ENCODE measurements at regions not wholly inside any gene's neighbourhood (a gene's known extent, or its start where the extent isn't known, plus 50 kb on each side); places are given as distances from the start of the nearest gene placed in this dataset.
"Not testable (repeated sequence)": the region's sequence is repeated elsewhere in the genome, so short reads cannot be mapped to it uniquely, and the experiment has no call there.

- intact Hi-C loops (cut with micrococcal nuclease): no loop called here
Observed at GRCh38 chr6:112863753-112864152, 516.6 kb downstream of the RFPL4B start.

GRCh38 chr6:112865131-112865530, 518.0 kb downstream of the RFPL4B start:
- intact Hi-C loops (cut with micrococcal nuclease): no loop called here

GRCh38 chr6:112874881-112875280, 527.8 kb downstream of the RFPL4B start:
- intact Hi-C loops (cut with micrococcal nuclease): no loop called here

DNA sequence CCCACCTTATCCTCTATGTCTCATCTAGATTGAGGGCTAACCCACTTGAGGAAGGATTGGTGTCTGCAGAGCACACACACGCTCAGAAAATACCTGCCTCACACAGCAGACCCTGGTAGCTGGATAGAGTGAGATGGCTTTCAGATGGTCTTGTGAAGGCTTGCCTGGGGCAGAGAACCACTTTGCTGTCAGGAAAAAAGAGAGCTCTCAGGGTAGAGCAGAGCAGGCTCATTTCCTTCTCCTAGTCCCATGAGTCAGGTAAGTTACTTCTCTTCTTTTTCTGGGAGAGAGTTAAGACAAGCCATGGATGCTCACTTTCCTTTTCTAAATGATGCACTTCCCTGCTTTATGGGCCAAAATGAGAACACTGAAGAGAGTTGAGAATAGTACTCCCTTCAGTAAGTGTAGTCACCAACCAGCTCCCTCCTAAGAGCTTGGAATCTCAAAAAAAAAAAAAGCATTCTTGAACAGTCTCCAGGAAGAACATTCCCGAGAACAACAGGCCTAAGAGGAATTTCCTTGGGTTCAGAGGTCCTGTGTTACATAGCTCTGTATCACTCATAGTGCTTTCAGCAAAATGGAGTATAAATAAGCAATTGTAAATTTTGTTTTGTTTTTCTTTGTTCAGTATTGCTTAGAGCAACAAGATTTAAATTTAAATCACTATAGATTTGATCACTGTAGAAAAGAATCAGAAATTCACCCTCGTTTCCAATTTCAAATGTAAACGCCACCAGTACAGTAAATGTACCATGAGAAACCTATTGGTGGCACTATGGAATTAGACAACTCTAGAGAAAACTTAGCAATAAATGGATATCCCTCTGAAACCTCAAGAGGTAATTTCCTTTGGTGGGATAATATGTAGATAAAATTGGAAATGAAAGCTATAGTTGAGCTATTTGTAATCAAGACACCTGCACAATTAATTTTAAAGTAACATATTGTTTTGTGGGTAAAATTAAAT, 530.3 kb downstream of the RFPL4B start:
- intact Hi-C loops (cut with micrococcal nuclease): no loop called here

DNA sequence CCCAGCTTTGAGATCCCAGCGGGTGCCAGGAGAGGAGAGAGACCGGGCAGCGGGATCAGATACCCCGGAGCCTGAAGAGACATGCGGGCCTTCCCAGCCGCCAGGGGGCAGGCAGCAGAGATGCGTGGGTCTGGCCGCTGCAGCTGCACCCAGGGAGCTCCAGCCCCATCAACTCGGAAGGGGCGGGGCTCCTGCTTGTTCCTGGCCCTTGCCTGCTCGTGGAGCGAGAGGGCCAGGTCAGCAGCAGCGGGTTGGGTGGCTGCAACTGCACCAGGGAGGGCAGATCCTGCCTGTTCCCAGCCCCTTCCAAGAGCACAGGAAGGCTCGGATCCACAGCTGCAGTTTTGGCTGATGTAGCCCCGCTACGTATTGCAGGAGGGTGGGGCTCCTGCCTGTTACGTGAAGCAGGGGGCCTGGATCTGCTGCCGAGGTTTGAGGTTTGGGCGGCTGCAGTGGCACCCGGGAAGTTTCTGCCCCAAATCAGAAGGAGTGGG, 532.8 kb downstream of the RFPL4B start:
- intact Hi-C loops (cut with micrococcal nuclease): no loop called here

DNA sequence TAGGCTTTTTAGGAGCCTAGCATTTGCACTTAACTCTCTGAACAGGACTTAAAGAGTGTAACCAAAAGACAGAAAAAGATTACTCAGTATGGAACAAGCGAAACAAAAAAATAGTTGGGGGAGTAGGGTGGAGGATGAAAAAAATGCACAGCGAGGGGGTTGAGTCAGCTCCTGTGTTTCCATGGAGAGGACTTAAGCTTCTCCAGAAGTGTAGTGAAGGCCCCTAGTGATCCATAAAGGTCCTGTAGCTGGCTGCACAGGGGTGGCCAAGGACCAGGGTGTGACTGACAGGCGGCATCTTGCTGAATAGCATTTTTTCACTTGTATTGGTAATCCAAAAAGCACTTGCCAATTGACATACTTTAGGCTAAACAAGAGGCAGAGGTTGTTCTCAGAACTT, 533.9 kb downstream of the RFPL4B start:
- intact Hi-C loops (cut with micrococcal nuclease): no loop called here

DNA sequence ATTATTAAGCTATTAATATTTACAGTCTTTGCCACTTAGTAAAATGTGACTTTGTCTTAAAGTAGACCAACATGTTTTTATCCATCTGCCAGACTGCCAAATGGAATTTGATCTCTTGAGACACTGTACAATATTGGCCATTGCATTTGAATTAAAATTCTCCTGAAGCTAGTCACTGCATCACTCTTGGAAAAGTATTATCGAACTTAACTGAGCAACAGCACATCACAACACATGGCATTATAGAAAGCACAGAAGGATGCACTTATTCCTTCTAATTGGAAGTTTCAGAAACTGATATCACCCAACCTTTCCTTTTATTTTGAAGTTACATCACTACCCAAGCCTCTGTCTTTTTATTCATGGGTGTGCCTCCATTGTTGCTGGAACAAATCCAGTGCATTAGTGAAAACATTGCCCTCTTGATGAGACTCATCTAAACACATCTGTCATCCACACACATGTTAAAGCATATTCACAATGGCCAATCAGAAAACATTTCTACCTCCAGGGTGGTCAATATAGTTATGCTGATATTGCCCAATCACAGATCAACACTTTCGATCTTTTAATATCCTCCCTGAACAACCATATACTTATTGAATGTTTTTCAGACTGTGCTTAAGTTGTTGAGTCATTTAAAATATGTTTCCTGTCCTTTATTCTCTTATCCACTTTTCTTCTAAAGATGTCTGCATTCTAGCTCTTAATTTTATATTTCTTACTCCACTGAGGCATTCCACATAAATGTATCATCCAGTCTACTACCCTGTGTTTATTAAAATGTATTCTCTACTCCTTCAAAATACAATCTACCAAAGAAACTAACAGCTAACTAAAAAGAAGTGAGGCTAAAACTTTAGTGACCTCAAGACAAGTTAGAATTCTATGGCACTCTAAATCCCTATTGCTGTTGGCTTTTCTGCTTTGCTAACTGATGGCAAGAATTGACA, 535.0 kb downstream of the RFPL4B start:
- intact Hi-C loops (cut with micrococcal nuclease): no loop called here

DNA sequence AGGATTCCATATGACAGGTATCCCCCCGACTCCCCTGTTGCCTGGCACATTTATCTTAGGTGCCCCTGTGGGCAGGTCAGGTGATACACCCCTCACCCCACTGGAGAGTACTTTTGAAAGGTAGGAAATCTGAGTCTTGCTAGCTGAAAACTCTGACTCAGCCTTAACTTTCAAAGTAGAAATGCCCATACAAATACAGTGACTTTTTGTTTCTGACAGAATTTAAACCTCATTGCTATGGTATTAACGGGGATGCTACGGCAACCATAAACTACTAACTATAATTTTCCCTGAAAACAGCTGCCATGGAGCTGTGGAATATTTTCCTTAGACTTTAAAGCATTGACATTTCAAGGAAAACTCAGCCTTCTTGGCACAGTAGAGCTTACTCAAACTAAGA, 536.0 kb downstream of the RFPL4B start:
- intact Hi-C loops (cut with micrococcal nuclease): no loop called here

GRCh38 chr6:112886415-112886814, 539.3 kb downstream of the RFPL4B start:
- intact Hi-C loops (cut with micrococcal nuclease): no loop called here

GRCh38 chr6:112887424-112887823, 540.3 kb downstream of the RFPL4B start:
- intact Hi-C loops (cut with micrococcal nuclease): not testable (repeated sequence)

GRCh38 chr6:112899541-112899940, 552.4 kb downstream of the RFPL4B start:
- intact Hi-C loops (cut with micrococcal nuclease): no loop called here

GRCh38 chr6:112903361-112903760, 556.2 kb downstream of the RFPL4B start:
- intact Hi-C loops (cut with micrococcal nuclease): no loop called here

- intact Hi-C loops (cut with micrococcal nuclease): no loop called here
Observed at GRCh38 chr6:112906726-112907125, 559.6 kb downstream of the RFPL4B start.

DNA sequence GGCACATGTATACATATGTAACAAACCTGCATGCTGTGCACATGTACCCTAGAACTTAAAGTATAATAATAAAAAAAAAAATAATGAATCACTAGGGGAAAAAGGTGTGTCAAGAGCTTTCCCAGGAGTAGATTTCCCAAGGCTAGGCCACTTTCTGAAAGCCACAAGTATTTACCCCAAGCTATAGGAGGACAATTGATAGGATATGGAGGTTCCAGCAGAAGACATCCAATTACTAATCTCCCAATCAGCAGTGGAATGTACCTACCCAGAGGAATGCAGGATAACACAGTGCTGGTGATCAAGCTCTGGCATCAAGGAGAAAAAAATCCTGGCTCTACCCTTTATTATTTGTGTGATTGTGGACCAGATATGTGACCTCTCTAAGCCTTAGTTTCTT, 562.7 kb downstream of the RFPL4B start:
- intact Hi-C loops (cut with micrococcal nuclease): no loop called here

DNA sequence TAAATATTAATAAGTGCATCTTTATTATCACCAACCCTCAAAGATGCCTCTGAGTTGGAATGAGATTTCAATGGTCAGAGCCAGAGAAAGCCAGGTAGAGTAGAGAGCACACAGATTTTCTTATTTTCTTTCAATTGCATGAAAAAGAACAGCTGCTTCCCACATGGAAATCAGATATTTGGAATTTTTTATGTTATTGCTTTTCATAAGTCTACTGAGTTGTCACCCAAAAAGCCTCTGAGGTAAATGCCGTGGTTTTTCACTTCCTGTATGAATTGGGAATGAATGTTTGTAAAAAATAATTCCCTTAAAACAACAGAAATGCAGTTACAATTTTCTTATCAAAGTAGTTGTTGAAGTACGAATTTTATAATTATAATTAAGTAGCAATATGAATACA, 563.1 kb downstream of the RFPL4B start:
- intact Hi-C loops (cut with micrococcal nuclease): no loop called here

DNA sequence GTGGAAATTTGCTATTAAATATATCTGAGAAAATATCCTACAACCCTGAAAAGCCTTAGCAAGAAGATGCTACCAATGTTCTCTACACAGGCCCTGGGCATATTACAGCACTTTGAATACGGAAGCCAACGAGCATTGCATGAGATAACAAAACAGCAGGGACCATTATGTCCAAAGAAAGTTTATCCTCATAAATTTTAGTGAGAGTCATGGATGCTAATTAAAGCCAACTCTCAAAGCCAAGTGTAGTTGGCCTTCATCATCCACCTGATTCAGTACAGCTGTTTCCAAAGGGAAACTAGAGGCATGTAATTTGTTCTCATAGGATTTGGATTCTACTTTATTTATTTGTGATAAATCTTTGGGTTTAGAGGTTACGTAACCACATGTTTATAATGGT, 564.8 kb downstream of the RFPL4B start:
- intact Hi-C loops (cut with micrococcal nuclease): no loop called here

DNA sequence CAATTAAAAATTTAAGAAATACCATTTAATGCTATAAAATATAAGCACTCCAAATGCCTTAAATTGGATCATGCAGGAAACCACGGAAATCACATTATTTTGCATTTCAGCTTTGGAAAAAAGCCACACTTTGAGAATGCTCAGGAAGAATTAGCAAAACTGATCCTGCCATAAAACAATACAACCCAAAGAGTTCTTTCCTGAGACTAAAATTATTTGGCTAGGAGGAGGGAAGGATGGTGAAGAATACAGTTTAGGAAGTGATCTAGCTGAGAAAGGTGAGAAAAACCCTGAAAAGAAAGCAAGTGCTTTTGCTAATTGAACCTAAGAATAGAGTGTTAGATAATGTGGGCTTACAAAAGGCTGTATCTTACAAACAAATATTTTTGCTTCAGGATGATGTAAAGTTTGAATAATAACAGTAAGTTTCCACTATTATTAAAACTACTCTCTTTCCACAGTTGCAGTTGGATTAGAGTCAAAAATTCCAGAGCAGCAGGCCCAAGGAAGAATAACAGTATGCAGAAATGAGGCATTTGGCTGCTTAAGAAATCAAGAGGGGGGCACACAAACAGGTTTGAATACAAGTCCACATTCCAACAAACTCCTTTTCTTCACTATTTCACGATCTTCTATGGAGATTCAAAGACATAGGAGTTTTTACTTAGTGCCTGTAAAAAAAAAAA, 565.4 kb downstream of the RFPL4B start:
- intact Hi-C loops (cut with micrococcal nuclease): no loop called here

- intact Hi-C loops (cut with micrococcal nuclease): not testable (repeated sequence)
Observed at GRCh38 chr6:112919744-112920143, 572.6 kb downstream of the RFPL4B start.

- intact Hi-C loops (cut with micrococcal nuclease): no loop called here
Observed at GRCh38 chr6:112920994-112921393, 573.9 kb downstream of the RFPL4B start.

GRCh38 chr6:112923940-112924587, 576.9 kb downstream of the RFPL4B start:
- intact Hi-C loops (cut with micrococcal nuclease): no loop called here

- intact Hi-C loops (cut with micrococcal nuclease): no loop called here
Observed at GRCh38 chr6:112925702-112926101, 578.6 kb downstream of the RFPL4B start.

Data from T-helper 2 cell treated with Interferon-gamma antibody and Interleukin-4, amounts not matched to agents 100 ng/mL and 5 ng/mL, for 36 hours (primary cell).